Esophagus muscularis mucosa (tissue), 4 donors: ENCODE measurements at regions not wholly inside any gene's neighbourhood (a gene's known extent, or its start where the extent isn't known, plus 50 kb on each side); places are given as distances from the start of the nearest gene placed in this dataset.

Source experiments
- EP300 ChIP-seq: sonication (generic); formaldehyde crosslinking; IDR thresholded peaks from one replicate; pipeline ENCODE4 v1.6.1; 2017; ENCODE audit warnings: antibody characterized with exemption
- POLR2AphosphoS5 ChIP-seq, 2 donors: sonication (generic); formaldehyde crosslinking; IDR thresholded peaks; one replicate each; pipeline ENCODE4 v1.6.1; 2017; ENCODE audit warnings: antibody characterized with exemption in 2 of 2
- TF ChIP-seq, protein P1 (sequence below), 3 experiments: fragments of 200-600 bp in 2 of 3; fragments of 450-650 bp in 1 of 3; sonication (generic) in 2 of 3; IDR thresholded peaks; one replicate each; pipeline ENCODE4 v1.5.1; 2017 to 2019; ENCODE audit warnings: antibody characterized with exemption in 3 of 3, mild to moderate bottlenecking in 2 of 3, moderate library complexity in 1 of 3

DNA sequence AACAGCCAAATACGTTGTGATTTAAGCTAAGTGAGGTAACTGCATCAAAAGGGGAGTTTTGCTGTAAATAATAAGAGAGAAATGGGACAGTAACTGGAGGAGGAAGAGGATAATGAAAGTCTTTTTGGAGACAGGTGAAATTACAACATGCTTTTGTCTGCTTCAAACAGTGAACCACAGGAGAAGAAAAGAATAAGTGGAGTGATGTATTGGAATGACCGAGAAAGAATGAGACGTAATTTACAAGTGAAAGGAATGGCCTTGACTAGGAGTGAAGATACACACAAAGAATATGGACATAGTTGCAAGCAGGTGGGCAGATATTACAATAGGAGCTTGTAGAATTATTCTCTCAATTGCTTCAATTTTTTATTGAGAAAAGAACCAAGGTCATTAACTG is 550.8 kb downstream of the DIPK2A start:
- TF ChIP-seq, protein P1, sequence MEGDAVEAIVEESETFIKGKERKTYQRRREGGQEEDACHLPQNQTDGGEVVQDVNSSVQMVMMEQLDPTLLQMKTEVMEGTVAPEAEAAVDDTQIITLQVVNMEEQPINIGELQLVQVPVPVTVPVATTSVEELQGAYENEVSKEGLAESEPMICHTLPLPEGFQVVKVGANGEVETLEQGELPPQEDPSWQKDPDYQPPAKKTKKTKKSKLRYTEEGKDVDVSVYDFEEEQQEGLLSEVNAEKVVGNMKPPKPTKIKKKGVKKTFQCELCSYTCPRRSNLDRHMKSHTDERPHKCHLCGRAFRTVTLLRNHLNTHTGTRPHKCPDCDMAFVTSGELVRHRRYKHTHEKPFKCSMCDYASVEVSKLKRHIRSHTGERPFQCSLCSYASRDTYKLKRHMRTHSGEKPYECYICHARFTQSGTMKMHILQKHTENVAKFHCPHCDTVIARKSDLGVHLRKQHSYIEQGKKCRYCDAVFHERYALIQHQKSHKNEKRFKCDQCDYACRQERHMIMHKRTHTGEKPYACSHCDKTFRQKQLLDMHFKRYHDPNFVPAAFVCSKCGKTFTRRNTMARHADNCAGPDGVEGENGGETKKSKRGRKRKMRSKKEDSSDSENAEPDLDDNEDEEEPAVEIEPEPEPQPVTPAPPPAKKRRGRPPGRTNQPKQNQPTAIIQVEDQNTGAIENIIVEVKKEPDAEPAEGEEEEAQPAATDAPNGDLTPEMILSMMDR (IDR thresholded peaks at IDR 0.05): no peak
- TF ChIP-seq POLR2AphosphoS5 (IDR thresholded peaks at IDR 0.05) (no peak), EP300 (no peak)
